Breast epithelium (tissue), 3 donors: ENCODE measurements at regions not wholly inside any gene's neighbourhood (a gene's known extent, or its start where the extent isn't known, plus 50 kb on each side); places are given as distances from the start of the nearest gene placed in this dataset.

ENCODE experiments used
- POLR2A ChIP-seq: fragments of 450-650 bp; IDR thresholded peaks from one replicate; pipeline ENCODE4 v1.6.1; 2016; ENCODE audit warnings: antibody characterized with exemption, mild to moderate bottlenecking, moderate library complexity
- TF ChIP-seq, protein P1 (sequence below), 3 donors: fragments of 450-650 bp; IDR thresholded peaks; one replicate each; pipeline ENCODE4 v1.5.1; 2016 to 2017; ENCODE audit warnings: antibody characterized with exemption in 3 of 3, mild to moderate bottlenecking in 3 of 3, moderate library complexity in 3 of 3

- TF ChIP-seq, protein P1, sequence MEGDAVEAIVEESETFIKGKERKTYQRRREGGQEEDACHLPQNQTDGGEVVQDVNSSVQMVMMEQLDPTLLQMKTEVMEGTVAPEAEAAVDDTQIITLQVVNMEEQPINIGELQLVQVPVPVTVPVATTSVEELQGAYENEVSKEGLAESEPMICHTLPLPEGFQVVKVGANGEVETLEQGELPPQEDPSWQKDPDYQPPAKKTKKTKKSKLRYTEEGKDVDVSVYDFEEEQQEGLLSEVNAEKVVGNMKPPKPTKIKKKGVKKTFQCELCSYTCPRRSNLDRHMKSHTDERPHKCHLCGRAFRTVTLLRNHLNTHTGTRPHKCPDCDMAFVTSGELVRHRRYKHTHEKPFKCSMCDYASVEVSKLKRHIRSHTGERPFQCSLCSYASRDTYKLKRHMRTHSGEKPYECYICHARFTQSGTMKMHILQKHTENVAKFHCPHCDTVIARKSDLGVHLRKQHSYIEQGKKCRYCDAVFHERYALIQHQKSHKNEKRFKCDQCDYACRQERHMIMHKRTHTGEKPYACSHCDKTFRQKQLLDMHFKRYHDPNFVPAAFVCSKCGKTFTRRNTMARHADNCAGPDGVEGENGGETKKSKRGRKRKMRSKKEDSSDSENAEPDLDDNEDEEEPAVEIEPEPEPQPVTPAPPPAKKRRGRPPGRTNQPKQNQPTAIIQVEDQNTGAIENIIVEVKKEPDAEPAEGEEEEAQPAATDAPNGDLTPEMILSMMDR (IDR thresholded peaks at IDR 0.05) = no peak
- TF ChIP-seq POLR2A = no peak
Observed at GRCh38 chr9:31210978-31211570, 1173.4 kb upstream of the ACO1 start.
